GM23248 (cell line): ENCODE measurements at regions not wholly inside any gene's neighbourhood (a gene's known extent, or its start where the extent isn't known, plus 50 kb on each side); places are given as distances from the start of the nearest gene placed in this dataset.

Source experiments
- EZH2 ChIP-seq: fragments of 200-600 bp; sonication (generic); IDR thresholded peaks from 2 replicates; pipeline ENCODE4 v1.6.1; 2018; ENCODE audit warnings: antibody characterized with exemption, mild to moderate bottlenecking; ENCODE audit not compliant: insufficient read depth, poor library complexity, severe bottlenecking
- EZH2phosphoT487 ChIP-seq: fragments of 200-600 bp; sonication (generic); IDR thresholded peaks from 2 replicates; pipeline ENCODE4 v1.6.1; 2018; ENCODE audit warnings: antibody characterized with exemption, moderate library complexity, mild to moderate bottlenecking, low read depth; ENCODE audit not compliant: insufficient read depth

DNA sequence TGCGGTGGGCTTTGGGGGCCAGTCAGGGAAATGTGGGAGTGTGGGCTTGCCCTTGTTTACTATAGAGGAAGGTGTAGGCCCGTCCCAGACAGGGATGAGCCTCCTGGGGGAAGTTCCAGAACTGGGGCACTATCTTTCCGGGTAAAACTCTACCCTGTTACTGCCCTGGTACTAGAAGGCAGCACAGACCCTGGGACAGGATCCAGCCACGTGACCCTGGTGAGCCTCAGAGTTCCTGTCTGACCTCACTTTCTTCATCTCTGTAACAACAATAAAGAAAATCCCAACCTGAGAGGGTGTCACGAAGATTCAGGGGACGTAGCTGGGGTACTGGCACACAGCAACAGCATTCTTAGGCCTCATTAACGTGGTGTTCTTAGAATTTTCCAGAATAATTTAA lies 239.6 kb upstream of the FOXF1 start:
- no peak for TF ChIP-seq EZH2
- TF ChIP-seq EZH2phosphoT487: no peak
